OCI-LY1 (cell line): ENCODE measurements at regions not wholly inside any gene's neighbourhood (a gene's known extent, or its start where the extent isn't known, plus 50 kb on each side); places are given as distances from the start of the nearest gene placed in this dataset.

Source experiments
- EZH2 ChIP-seq: fragments of 200-600 bp; sonication (generic), shearing (Covaris generic); IDR thresholded peaks from 2 replicates; pipeline ENCODE4 v1.8.0; 2017; ENCODE audit warnings: borderline replicate concordance, mixed run types, mild to moderate bottlenecking, antibody characterized with exemption, low read length, moderate library complexity, mixed read lengths
- TF ChIP-seq, protein P1 (sequence below): fragments of 200-600 bp; sonication (generic), shearing (Covaris generic); IDR thresholded peaks from 2 replicates; pipeline ENCODE4 v1.5.1; 2017; ENCODE audit warnings: mild to moderate bottlenecking, antibody characterized with exemption, low read length, moderate library complexity, mixed read lengths

- TF ChIP-seq, protein P1, sequence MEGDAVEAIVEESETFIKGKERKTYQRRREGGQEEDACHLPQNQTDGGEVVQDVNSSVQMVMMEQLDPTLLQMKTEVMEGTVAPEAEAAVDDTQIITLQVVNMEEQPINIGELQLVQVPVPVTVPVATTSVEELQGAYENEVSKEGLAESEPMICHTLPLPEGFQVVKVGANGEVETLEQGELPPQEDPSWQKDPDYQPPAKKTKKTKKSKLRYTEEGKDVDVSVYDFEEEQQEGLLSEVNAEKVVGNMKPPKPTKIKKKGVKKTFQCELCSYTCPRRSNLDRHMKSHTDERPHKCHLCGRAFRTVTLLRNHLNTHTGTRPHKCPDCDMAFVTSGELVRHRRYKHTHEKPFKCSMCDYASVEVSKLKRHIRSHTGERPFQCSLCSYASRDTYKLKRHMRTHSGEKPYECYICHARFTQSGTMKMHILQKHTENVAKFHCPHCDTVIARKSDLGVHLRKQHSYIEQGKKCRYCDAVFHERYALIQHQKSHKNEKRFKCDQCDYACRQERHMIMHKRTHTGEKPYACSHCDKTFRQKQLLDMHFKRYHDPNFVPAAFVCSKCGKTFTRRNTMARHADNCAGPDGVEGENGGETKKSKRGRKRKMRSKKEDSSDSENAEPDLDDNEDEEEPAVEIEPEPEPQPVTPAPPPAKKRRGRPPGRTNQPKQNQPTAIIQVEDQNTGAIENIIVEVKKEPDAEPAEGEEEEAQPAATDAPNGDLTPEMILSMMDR, result no peak
- no peak for TF ChIP-seq EZH2
These were observed 558.9 kb upstream of the ADAMTS5 start for GRCh38 chr21:27525780-27526179.
